Testis (tissue), 2 donors: ENCODE measurements at regions not wholly inside any gene's neighbourhood (a gene's known extent, or its start where the extent isn't known, plus 50 kb on each side); places are given as distances from the start of the nearest gene placed in this dataset.

Experiments
- DNase-seq: peaks from one replicate; pipeline ENCODE4 v3.0.0-alpha.2; 2019
- H3K27ac ChIP-seq, 2 donors: fragments of 200-600 bp; sonication (generic); one replicate each; pipeline ENCODE4 v1.5.1; 2019
- H3K27me3 ChIP-seq: fragments of 200-600 bp; sonication (generic); one replicate; pipeline ENCODE4 v1.5.1; 2019
- H3K36me3 ChIP-seq: fragments of 200-600 bp; sonication (generic); one replicate; pipeline ENCODE4 v1.5.1; 2017; ENCODE audit warnings: low read depth; ENCODE audit errors: missing control alignments
- H3K4me1 ChIP-seq: fragments of 200-600 bp; sonication (generic); one replicate; pipeline ENCODE4 v1.5.1; 2019
- H3K4me3 ChIP-seq, 2 donors: fragments of 200-600 bp; sonication (generic); one replicate each; pipeline ENCODE4 v1.5.1; 2017 to 2019
- H3K9me3 ChIP-seq: fragments of 200-600 bp; sonication (generic); one replicate; pipeline ENCODE4 v1.5.1; 2017
- CTCF ChIP-seq, 3 experiments: fragments of 450-650 bp in 2 of 3; fragments of 200-600 bp in 1 of 3; sonication (generic) in 1 of 3; IDR thresholded peaks; one replicate each; pipeline ENCODE4 v1.5.1; 2016 to 2019; ENCODE audit warnings: antibody characterized with exemption in 3 of 3, mild to moderate bottlenecking in 2 of 3, moderate library complexity in 1 of 3
- POLR2A ChIP-seq: fragments of 450-650 bp; IDR thresholded peaks from one replicate; pipeline ENCODE4 v1.6.1; 2017; ENCODE audit warnings: antibody characterized with exemption, mild to moderate bottlenecking, moderate library complexity
- WGBS, 2 donors: methylation state at CpG; one replicate each; pipeline ENCODE4 v1.1.5; 2018; 5-methylcytosine and 5-hydroxymethylcytosine counted together
- intact Hi-C: fragments of 100-400 bp; cut with DNase I; formaldehyde crosslinking; loops from one replicate; pipeline ENCODE4 v1.15.1; 2023; ENCODE audit warnings: low total_unique reads

DNA sequence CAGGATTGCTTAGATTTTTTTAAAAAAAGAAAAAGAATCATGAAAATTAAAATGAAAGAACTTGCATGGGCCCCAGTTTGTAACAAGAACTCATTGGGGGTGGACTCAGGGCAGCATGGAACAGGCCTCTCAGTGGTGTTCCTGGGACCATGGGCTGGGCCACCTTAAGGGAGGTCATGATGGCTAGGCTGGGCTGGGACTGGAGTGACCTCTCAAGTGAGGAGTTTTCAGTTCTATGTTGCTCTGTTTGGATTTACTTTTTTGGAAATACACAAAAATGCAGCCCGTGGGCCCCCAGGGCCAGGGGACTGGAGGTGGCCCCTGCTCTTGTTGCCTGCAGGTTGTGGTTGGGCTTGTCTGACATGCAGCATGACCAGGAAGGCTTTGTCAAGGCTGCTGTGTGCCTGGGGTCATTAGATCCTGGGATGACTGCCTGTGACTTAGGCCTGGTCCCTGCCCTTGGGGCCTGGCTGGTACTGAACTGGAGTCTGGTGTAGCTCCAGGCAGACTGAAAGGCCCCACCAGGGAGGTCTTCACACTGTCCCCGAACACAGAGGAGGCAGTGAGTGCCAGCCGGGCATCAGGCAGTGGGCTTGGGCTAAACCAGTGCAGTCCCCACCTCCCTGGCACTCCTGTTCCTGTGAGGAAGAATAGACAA is 115.6 kb downstream of the GLI2 start:
- H3K9me3 ChIP-seq, result no peaks in the 10 kb centered on the region
- intact Hi-C loops, result no loop called here
- no peaks in the 10 kb centered on the region for H3K36me3 ChIP-seq
- no peaks in the 10 kb centered on the region for H3K27me3 ChIP-seq
- 87 to 88% methylated on average over 3 of the region's 3 CpGs for WGBS, 2 donors
- no peak for DNase-seq
- TF ChIP-seq CTCF (IDR thresholded peaks at IDR 0.05) (no peak), POLR2A (no peak)
- H3K4me3 ChIP-seq, result no peak overlapping the region
- no peak overlapping the region for H3K27ac ChIP-seq
- H3K4me1 ChIP-seq, result peaks cover 16% of the 10 kb centered on the region

GRCh38 chr2:120852200-120852815 is 116.6 kb downstream of the GLI2 start:
- no peak overlapping the region for H3K27ac ChIP-seq
- H3K4me1 ChIP-seq, result peaks cover 13% of the 10 kb centered on the region
- no peak for TF ChIP-seq CTCF (IDR thresholded peaks at IDR 0.05)
- no peak for TF ChIP-seq POLR2A
- H3K9me3 ChIP-seq, result no peaks in the 10 kb centered on the region
- intact Hi-C loops, result no loop called here
- H3K36me3 ChIP-seq, result no peaks in the 10 kb centered on the region
- no peak overlapping the region for H3K4me3 ChIP-seq
- DNase-seq, result no peak
- no peaks in the 10 kb centered on the region for H3K27me3 ChIP-seq
- WGBS, 2 donors, result 84 to 92% methylated on average over 5 to 12 of the region's 12 CpGs

DNA sequence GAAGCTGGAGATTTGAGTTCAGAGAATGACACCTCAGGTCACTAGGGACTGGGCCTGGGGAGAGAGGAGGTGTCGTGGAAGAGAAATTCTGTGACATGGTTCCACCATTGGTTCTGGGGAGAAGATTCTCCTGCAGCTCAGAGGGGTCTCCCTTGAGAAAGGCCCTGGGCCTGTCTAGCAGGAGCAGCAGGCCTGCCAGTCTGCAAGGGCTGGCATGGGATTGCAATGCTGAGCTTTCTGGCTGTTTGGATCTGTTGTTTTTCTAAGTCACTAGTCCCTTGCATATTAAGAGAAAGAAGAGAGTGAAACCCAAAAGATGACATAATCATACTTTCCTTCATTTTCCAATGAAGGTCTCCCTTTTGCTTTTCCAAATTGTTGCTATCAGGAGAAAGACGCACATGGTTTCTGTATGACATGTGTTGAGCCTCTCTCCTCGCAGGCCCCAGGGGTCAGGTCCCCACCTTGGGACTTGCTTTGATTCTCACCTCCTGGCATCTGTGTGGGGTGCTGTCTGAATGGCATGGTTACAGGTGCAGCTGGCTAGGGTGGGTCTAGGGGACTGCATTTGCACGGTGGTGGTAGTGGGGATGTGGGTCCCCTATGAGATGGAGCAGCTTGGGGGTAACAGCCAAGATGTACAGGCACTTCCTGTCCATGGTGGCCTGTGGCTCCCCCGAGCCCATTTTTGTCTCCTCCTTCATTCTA is 117.8 kb downstream of the GLI2 start:
- 90 to 92% methylated on average over 5 of the region's 5 CpGs for WGBS, 2 donors
- no peak for DNase-seq

DNA sequence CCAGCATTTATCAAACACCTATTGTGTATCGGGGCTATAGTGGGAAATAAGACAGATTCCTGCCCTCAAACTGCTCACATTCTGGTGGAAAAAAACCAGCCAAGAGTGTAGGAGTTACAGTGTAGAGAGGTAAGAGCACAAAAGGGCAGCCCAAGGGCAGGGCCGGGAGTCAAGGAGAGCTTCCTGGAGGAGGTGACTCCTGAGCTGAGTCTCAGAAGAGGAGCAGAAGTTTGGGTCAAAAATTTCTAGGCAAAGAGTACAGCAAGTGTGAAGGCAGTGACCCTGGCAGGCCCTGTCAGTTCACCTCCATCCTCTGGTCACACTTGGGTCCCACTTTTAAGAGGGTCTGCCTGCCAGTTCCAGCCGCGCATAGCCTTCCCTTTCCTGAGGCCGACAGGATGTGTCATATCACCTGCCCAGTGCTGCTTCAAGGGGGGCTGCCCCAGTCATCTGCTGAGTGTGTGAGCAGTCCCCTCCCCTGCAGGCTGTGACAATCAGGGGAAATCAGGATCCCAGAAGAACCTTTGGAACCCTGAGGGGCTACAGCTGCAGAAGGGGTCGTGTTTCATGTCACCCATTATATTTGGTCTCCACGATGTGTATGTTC is 118.4 kb downstream of the GLI2 start:
- Histone ChIP-seq H3K4me1 (peaks cover 13% of the 10 kb centered on the region), H3K27me3 (no peaks in the 10 kb centered on the region), H3K4me3 (no peak overlapping the region), H3K9me3 (no peaks in the 10 kb centered on the region), H3K27ac (no peak overlapping the region), H3K36me3 (no peaks in the 10 kb centered on the region)
- DNase-seq, result no peak
- intact Hi-C loops, result no loop called here
- WGBS, 2 donors, result 68 to 79% methylated on average over 7 of the region's 7 CpGs
- no peak for TF ChIP-seq CTCF (IDR thresholded peaks at IDR 0.05)
- TF ChIP-seq POLR2A, result no peak

More for the DNA sequence above, 117.8 kb downstream of the GLI2 start:
- Histone ChIP-seq H3K27me3 (no peaks in the 10 kb centered on the region), H3K9me3 (no peaks in the 10 kb centered on the region), H3K27ac (no peak overlapping the region), H3K4me3 (no peak overlapping the region), H3K36me3 (no peaks in the 10 kb centered on the region), H3K4me1 (peaks cover 13% of the 10 kb centered on the region)
- TF ChIP-seq CTCF (IDR thresholded peaks at IDR 0.05) (no peak), POLR2A (no peak)
- intact Hi-C loops, result no loop called here
